Adrenal gland (tissue), 5 donors: ENCODE measurements at regions not wholly inside any gene's neighbourhood (a gene's known extent, or its start where the extent isn't known, plus 50 kb on each side); places are given as distances from the start of the nearest gene placed in this dataset.

ENCODE experiments used
- CTCF ChIP-seq, 6 experiments: fragments of 450-650 bp in 4 of 6; fragments of 200-600 bp in 2 of 6; sonication (generic) in 1 of 6; IDR thresholded peaks; 1 replicate in 5 of 6; 2 replicates in 1 of 6; pipeline versions ENCODE4 v1.5.1 to v1.8.0; 2016 to 2021; ENCODE audit warnings: antibody characterized with exemption in 6 of 6, mild to moderate bottlenecking in 2 of 6, moderate library complexity in 1 of 6
- POLR2A ChIP-seq, 2 donors: fragments of 450-650 bp; IDR thresholded peaks; one replicate each; pipeline ENCODE4 v1.6.1; 2017; ENCODE audit warnings: antibody characterized with exemption in 2 of 2, mild to moderate bottlenecking in 2 of 2, moderate library complexity in 1 of 2
- donor health status: DM: no; HTN: no; CAD: no.

GRCh38 chr7:130854481-130854880 lies 120.5 kb upstream of the KLF14 start:
- TF ChIP-seq CTCF (IDR thresholded peaks at IDR 0.05) (no peak), POLR2A (IDR thresholded peaks at IDR 0.05) (no peak)
